ENCODE measurements at regions not wholly inside any gene's neighbourhood (a gene's known extent, or its start where the extent isn't known, plus 50 kb on each side); places are given as distances from the start of the nearest gene placed in this dataset.
A peak's percentile ranks its signal among the peaks of the same experiment; 100 is the strongest.

GRCh38 chr2:199586646-199587045 is 128.9 kb upstream of the SATB2 start:
- 83 to 92% (median 91%) methylated on average over 2 of the region's 2 CpGs for WGBS, 5 donors
- peaks cover 0 to 4% (median 0%) of the 10 kb centered on the region in 7 donors for H3K27me3 ChIP-seq (replicated peaks in 1 of 7)
- TF ChIP-seq POLR2AphosphoS5 (IDR thresholded peaks at IDR 0.05): no peak
- TF ChIP-seq POLR2A (IDR thresholded peaks at IDR 0.05): no peak
- no peak for TF ChIP-seq CTCF (IDR thresholded peaks at IDR 0.05 in 8 of 11, conservative IDR thresholded peaks at IDR 0.05 in 3 of 11)
- H3K4me3 ChIP-seq: no peak overlapping the region
- no peaks in the 10 kb centered on the region for H3K4me1 ChIP-seq
- no peak for DNase-seq
- H3K9me3 ChIP-seq: no peaks in the 10 kb centered on the region
- intact Hi-C loops (cut with DNase I; ENCODE audit: low total_unique reads): no loop called here
- no peak overlapping the region for H3K27ac ChIP-seq
- H3K36me3 ChIP-seq: no peaks in the 10 kb centered on the region

- no peaks in the 10 kb centered on the region for H3K27me3 ChIP-seq (replicated peaks in 1 of 7)
- peaks cover 0 to 5% (median 0%) of the 10 kb centered on the region in 6 donors for H3K4me1 ChIP-seq
- 58 to 71% (median 61%) methylated on average over 3 of the region's 3 CpGs for WGBS, 5 donors
- no peak overlapping the region for H3K4me3 ChIP-seq
- intact Hi-C loops (cut with DNase I; ENCODE audit: low total_unique reads): no loop called here
- TF ChIP-seq POLR2A (IDR thresholded peaks at IDR 0.05) (no peak), POLR2AphosphoS5 (IDR thresholded peaks at IDR 0.05) (no peak), CTCF (IDR thresholded peaks at IDR 0.05 in 8 of 11, conservative IDR thresholded peaks at IDR 0.05 in 3 of 11) (no peak)
- no peak for DNase-seq
- H3K27ac ChIP-seq: no peak overlapping the region
- no peaks in the 10 kb centered on the region for H3K9me3 ChIP-seq
- no peaks in the 10 kb centered on the region for H3K36me3 ChIP-seq
Measured at GRCh38 chr2:199583676-199584075, 125.9 kb upstream of the SATB2 start.

- no peaks in the 10 kb centered on the region for H3K36me3 ChIP-seq
- peaks cover 0 to 5% (median 0%) of the 10 kb centered on the region in 6 donors for H3K4me1 ChIP-seq
- no peaks in the 10 kb centered on the region for H3K27me3 ChIP-seq (replicated peaks in 1 of 7)
- H3K4me3 ChIP-seq: peak overlapping the region in 5 of 8 donors; percentile 8 to 49 (median 23)
- DNase-seq: no peak
- no peaks in the 10 kb centered on the region for H3K9me3 ChIP-seq
- 38 to 61% (median 43%) methylated on average over 9 of the region's 9 CpGs for WGBS, 5 donors
- no peak overlapping the region for H3K27ac ChIP-seq
- TF ChIP-seq POLR2AphosphoS5 (IDR thresholded peaks at IDR 0.05) (no peak), CTCF (IDR thresholded peaks at IDR 0.05 in 8 of 11, conservative IDR thresholded peaks at IDR 0.05 in 3 of 11) (no peak), POLR2A (IDR thresholded peaks at IDR 0.05) (no peak)
- intact Hi-C loops (cut with DNase I; ENCODE audit: low total_unique reads): no loop called here
Measured at GRCh38 chr2:199581935-199582360, 124.2 kb upstream of the SATB2 start.

- H3K4me3 ChIP-seq: peak overlapping the region in 5 of 8 donors; percentile 8 to 49 (median 23)
- intact Hi-C loops (cut with DNase I; ENCODE audit: low total_unique reads): no loop called here
- no peak for DNase-seq
- H3K4me1 ChIP-seq: peaks cover 0 to 5% (median 0%) of the 10 kb centered on the region in 6 donors
- 57 to 68% (median 64%) methylated on average over 4 of the region's 4 CpGs for WGBS, 5 donors
- no peaks in the 10 kb centered on the region for H3K36me3 ChIP-seq
- no peaks in the 10 kb centered on the region for H3K9me3 ChIP-seq
- no peak overlapping the region for H3K27ac ChIP-seq
- no peak for TF ChIP-seq POLR2AphosphoS5 (IDR thresholded peaks at IDR 0.05)
- TF ChIP-seq CTCF (IDR thresholded peaks at IDR 0.05 in 8 of 11, conservative IDR thresholded peaks at IDR 0.05 in 3 of 11): no peak
- no peak for TF ChIP-seq POLR2A (IDR thresholded peaks at IDR 0.05)
- no peaks in the 10 kb centered on the region for H3K27me3 ChIP-seq (replicated peaks in 1 of 7)
Measured at GRCh38 chr2:199581408-199581807, 123.7 kb upstream of the SATB2 start.

Data from spleen (tissue), 11 donors.